H1 (cell line): ENCODE measurements at regions not wholly inside any gene's neighbourhood (a gene's known extent, or its start where the extent isn't known, plus 50 kb on each side); places are given as distances from the start of the nearest gene placed in this dataset.

ENCODE experiments used
- CTCF ChIA-PET: fragments of 300-600 bp; sonication (Branson Sonifier 250); formaldehyde crosslinking; loops from one replicate; lab custom pipeline; 2021; ENCODE audit not compliant: partially characterized antibody; lab: Charles Lee
- POLR2A ChIA-PET: fragments of 300-600 bp; sonication (Branson Sonifier 250); formaldehyde crosslinking; loops from one replicate; lab custom pipeline; 2021; ENCODE audit warnings: inconsistent platforms; ENCODE audit not compliant: partially characterized antibody; lab: Charles Lee
- DNase-seq, 2 experiments: peaks; one replicate each; pipeline versions ENCODE4 v3.0.0 to v3.0.0-alpha.2; 2010 to 2022; ENCODE audit warnings: low spot score in 2 of 2, low read depth in 1 of 2, mixed read lengths in 1 of 2
- FAIRE-seq: peaks from 2 replicates; lab custom pipeline; 2011; peaks lifted over from hg19 to GRCh38; lab: Jason Lieb, UNC
- H2AFZ ChIP-seq: 2 replicates; pipeline ENCODE4 v1.8.1; 2012; ENCODE audit warnings: low read length, inconsistent platforms
- H2AK5ac ChIP-seq: 2 replicates; pipeline ENCODE4 v1.6.1; 2013; ENCODE audit warnings: low read depth, low read length
- H2BK120ac ChIP-seq: replicated peaks from 2 replicates; pipeline ENCODE3; 2013; ENCODE audit warnings: low read depth, low read length, inconsistent platforms
- H2BK12ac ChIP-seq: 2 replicates; pipeline ENCODE4 v1.6.1; 2013; ENCODE audit warnings: low read depth, low read length
- H2BK15ac ChIP-seq: 2 replicates; pipeline ENCODE4 v1.6.1; 2013; ENCODE audit warnings: low read length
- H2BK20ac ChIP-seq: 2 replicates; pipeline ENCODE4 v1.6.1; 2013; ENCODE audit warnings: low read length
- H2BK5ac ChIP-seq: 2 replicates; pipeline ENCODE4 v1.6.1; 2013; ENCODE audit warnings: low read depth, low read length
- H3K14ac ChIP-seq: 2 replicates; pipeline ENCODE4 v1.6.1; 2013; ENCODE audit warnings: inconsistent platforms; ENCODE audit not compliant: insufficient read length
- H3K18ac ChIP-seq: 2 replicates; pipeline ENCODE4 v1.6.1; 2013; ENCODE audit warnings: low read length; ENCODE audit errors: extremely low read depth
- H3K23ac ChIP-seq: 2 replicates; pipeline ENCODE4 v1.6.1; 2013; ENCODE audit warnings: inconsistent platforms; ENCODE audit not compliant: insufficient read length
- H3K23me2 ChIP-seq: 2 replicates; pipeline ENCODE4 v1.6.1; 2013; ENCODE audit warnings: low read depth, low read length
- H3K27ac ChIP-seq: 2 replicates; pipeline ENCODE4 v1.6.1; 2011; ENCODE audit warnings: low read depth, low read length, inconsistent platforms
- H3K27me3 ChIP-seq, 4 experiments: replicated peaks in 1 of 4; 1 replicate in 1 of 4; 2 replicates in 3 of 4; pipeline versions ENCODE4 v1.6.1 to v1.8.1; 2011 to 2013; ENCODE audit warnings: low read length in 3 of 4, mild to moderate bottlenecking in 3 of 4, inconsistent platforms in 2 of 4, mixed read lengths in 2 of 4, moderate library complexity in 1 of 4; ENCODE audit not compliant: control insufficient read depth in 3 of 4, insufficient read depth in 3 of 4; ENCODE audit errors: extremely low read depth in 1 of 4
- H3K36me3 ChIP-seq, 4 experiments: 2 replicates each; pipeline versions ENCODE4 v1.6.1 to v1.8.1; 2011 to 2013; ENCODE audit warnings: mild to moderate bottlenecking in 4 of 4, low read length in 3 of 4, moderate library complexity in 2 of 4, control low read depth in 1 of 4, inconsistent platforms in 1 of 4; ENCODE audit not compliant: insufficient read depth in 4 of 4, control insufficient read depth in 2 of 4
- H3K4ac ChIP-seq: replicated peaks from 2 replicates; pipeline ENCODE3; 2013; ENCODE audit warnings: low read length, low read depth, mixed read lengths, inconsistent platforms; ENCODE audit not compliant: insufficient read length
- H3K4me1 ChIP-seq, 4 experiments: replicated peaks in 1 of 4; 1 replicate in 1 of 4; 2 replicates in 3 of 4; pipeline versions ENCODE4 v1.6.1 to v1.8.1; 2011 to 2013; ENCODE audit warnings: low read length in 3 of 4, inconsistent platforms in 2 of 4, mixed read lengths in 1 of 4; ENCODE audit not compliant: insufficient read depth in 4 of 4, control insufficient read depth in 3 of 4
- H3K4me2 ChIP-seq, 2 experiments: 2 replicates each; pipeline versions ENCODE4 v1.6.1 to v1.8.1; 2011 to 2013; ENCODE audit warnings: low read depth in 2 of 2, low read length in 2 of 2, control low read depth in 1 of 2, inconsistent platforms in 1 of 2, mild to moderate bottlenecking in 1 of 2; ENCODE audit not compliant: insufficient read depth in 1 of 2
- H3K4me3 ChIP-seq, 4 experiments: fragments of 200-600, 300-600 bp in 1 of 4; sonication (generic), shearing (Covaris generic), sonication (Bioruptor Twin) in 1 of 4; 2 replicates each; pipeline versions ENCODE4 v1.5.1 to v1.8.1; 2011 to 2016; ENCODE audit warnings: low read length in 4 of 4, low read depth in 3 of 4, control low read depth in 2 of 4, inconsistent platforms in 2 of 4, mild to moderate bottlenecking in 2 of 4, mixed read lengths in 1 of 4, moderate library complexity in 1 of 4; ENCODE audit not compliant: insufficient read depth in 2 of 4; ENCODE audit errors: extremely low read depth in 1 of 4
- H3K56ac ChIP-seq: replicated peaks from 2 replicates; pipeline ENCODE3; 2013; ENCODE audit warnings: low read depth, mild to moderate bottlenecking, mixed read lengths, low read length, inconsistent platforms; ENCODE audit not compliant: insufficient read length
- H3K79me1 ChIP-seq: 2 replicates; pipeline ENCODE4 v1.6.1; 2013; ENCODE audit warnings: low read depth, low read length, control low read depth
- H3K79me2 ChIP-seq, 2 experiments: 2 replicates each; pipeline versions ENCODE4 v1.6.1 to v1.8.1; 2012 to 2013; ENCODE audit warnings: low read length in 2 of 2, mild to moderate bottlenecking in 2 of 2, inconsistent platforms in 1 of 2; ENCODE audit not compliant: insufficient read depth in 2 of 2, control insufficient read depth in 1 of 2
- H3K9ac ChIP-seq, 4 experiments: replicated peaks in 1 of 4; 1 replicate in 1 of 4; 2 replicates in 3 of 4; pipeline versions ENCODE4 v1.6.1 to v1.8.1; 2011 to 2013; ENCODE audit warnings: low read depth in 3 of 4, low read length in 3 of 4, control low read depth in 2 of 4, mild to moderate bottlenecking in 2 of 4, moderate library complexity in 2 of 4, inconsistent platforms in 1 of 4; ENCODE audit errors: extremely low read depth in 1 of 4
- H3K9me3 ChIP-seq, 2 experiments: 2 replicates each; pipeline versions ENCODE4 v1.6.1 to v1.8.1; 2012 to 2013; ENCODE audit warnings: mild to moderate bottlenecking in 2 of 2, moderate library complexity in 2 of 2, control low read depth in 1 of 2, inconsistent platforms in 1 of 2, low read depth in 1 of 2, low read length in 1 of 2, mixed read lengths in 1 of 2; ENCODE audit not compliant: insufficient read depth in 2 of 2
- H4K20me1 ChIP-seq, 2 experiments: replicated peaks in 1 of 2; 2 replicates each; pipeline versions ENCODE3 to v1.8.1; 2011 to 2013; ENCODE audit warnings: inconsistent platforms in 2 of 2, low read length in 2 of 2, mild to moderate bottlenecking in 1 of 2; ENCODE audit not compliant: insufficient read depth in 2 of 2, control insufficient read depth in 1 of 2
- H4K5ac ChIP-seq: 2 replicates; pipeline ENCODE4 v1.6.1; 2013; ENCODE audit warnings: low read length, low read depth, mixed read lengths, inconsistent platforms; ENCODE audit not compliant: insufficient read length
- H4K8ac ChIP-seq: 2 replicates; pipeline ENCODE4 v1.8.0; 2013; ENCODE audit warnings: mild to moderate bottlenecking, moderate library complexity, low read length, inconsistent platforms; ENCODE audit not compliant: insufficient read depth; ENCODE audit errors: extremely low read depth
- H4K91ac ChIP-seq: replicated peaks from 2 replicates; pipeline ENCODE3; 2013; ENCODE audit warnings: low read length, mixed read lengths, inconsistent platforms; ENCODE audit not compliant: insufficient read length
- ASH2L ChIP-seq: fragments of 200-600, 300-600 bp; sonication (generic); IDR thresholded peaks from one replicate; pipeline ENCODE4 v1.7.1; 2017; ENCODE audit warnings: low read length
- ATF3 ChIP-seq: IDR thresholded peaks from 2 replicates; pipeline ENCODE4 v1.6.1; 2011; ENCODE audit warnings: low read depth, mild to moderate bottlenecking, low read length; ENCODE audit not compliant: insufficient read depth
- EGR1 ChIP-seq: IDR thresholded peaks from 2 replicates; pipeline ENCODE4 v1.6.1; 2011; ENCODE audit warnings: low read depth, low read length, borderline replicate concordance
- EP300 ChIP-seq, 2 experiments: IDR thresholded peaks; 1 replicate in 1 of 2; 2 replicates in 1 of 2; pipeline ENCODE4 v1.6.1; 2011 to 2012; ENCODE audit warnings: low read depth in 2 of 2, low read length in 2 of 2, mild to moderate bottlenecking in 2 of 2, borderline replicate concordance in 1 of 2, inconsistent platforms in 1 of 2, moderate library complexity in 1 of 2
- GTF2F1 ChIP-seq: IDR thresholded peaks from 2 replicates; pipeline ENCODE4 v1.6.1; 2012; ENCODE audit warnings: low read depth, low read length, improper control_type of control experiment, borderline replicate concordance
- RXRA ChIP-seq: IDR thresholded peaks from 2 replicates; pipeline ENCODE4 v1.6.1; 2011; ENCODE audit warnings: low read depth, mild to moderate bottlenecking, low read length, moderate library complexity; ENCODE audit not compliant: insufficient read depth
- SP1 ChIP-seq: IDR thresholded peaks from 2 replicates; pipeline ENCODE4 v1.6.1; 2011; ENCODE audit warnings: low read depth, low read length
- ZNF274 ChIP-seq: IDR thresholded peaks from 2 replicates; pipeline ENCODE4 v1.7.0; 2012; ENCODE audit warnings: low read length, borderline replicate concordance; ENCODE audit errors: extremely low read depth
- WGBS, 2 experiments: shearing (Covaris generic) in 1 of 2; methylation state at CpG; one replicate each; pipeline versions ENCODE4 v1.1.6 to v1.1.7; 2013 to 2015; ENCODE audit warnings: low lambda C conversion rate in 2 of 2, mixed read lengths in 2 of 2, inconsistent platforms in 1 of 2, low coverage in 1 of 2, missing lambda C conversion rate in 1 of 2; ENCODE audit not compliant: insufficient replicate concordance in 2 of 2, insufficient coverage in 1 of 2, insufficient read length in 1 of 2; ENCODE audit errors: extremely low coverage in 1 of 2, missing lambda C conversion rate in 1 of 2; 5-methylcytosine and 5-hydroxymethylcytosine counted together

GRCh38 chr3:153885359-153885758 lies 235.8 kb upstream of the ARHGEF26 start:
- Histone ChIP-seq H2AFZ (no peak overlapping the region), H3K4ac (no peak overlapping the region), H3K4me2 (no peak overlapping the region), H4K5ac (no peak overlapping the region), H4K8ac (no peak overlapping the region), H2BK12ac (no peak overlapping the region), H2BK120ac (no peak overlapping the region), H2BK15ac (no peak overlapping the region), H2BK5ac (no peak overlapping the region), H3K4me1 (no peaks in the 10 kb centered on the region), H3K18ac (no peak overlapping the region), H3K36me3 (no peaks in the 10 kb centered on the region), H2AK5ac (no peak overlapping the region), H3K23ac (no peak overlapping the region), H3K27me3 (no peaks in the 10 kb centered on the region), H3K27ac (no peak overlapping the region), H3K14ac (no peak overlapping the region), H2BK20ac (no peak overlapping the region), H3K9me3 (no peaks in the 10 kb centered on the region), H3K79me1 (no peaks in the 10 kb centered on the region), H3K4me3 (no peak overlapping the region), H3K56ac (no peak overlapping the region), H3K79me2 (no peaks in the 10 kb centered on the region), H4K20me1 (no peaks in the 10 kb centered on the region), H3K23me2 (no peaks in the 10 kb centered on the region; the same call in 1 of the 2 replicates), H3K9ac (no peak overlapping the region), H4K91ac (no peak overlapping the region)
- FAIRE-seq, result no peak
- 89% methylated on average over 2 of the region's 2 CpGs; no CpG with 5 or more reads in 1 of the 2 experiments for WGBS, 2 experiments
- no peak for DNase-seq
- ChIA-PET POLR2A (no interaction called here), CTCF (interaction anchor here (1.2 kb wide), 1 partner anchor 20 kb away, joined by 3 read pairs; no protein-coding TSS in a partner anchor)
- TF ChIP-seq SP1 (no peak), EP300 (IDR thresholded peaks at IDR 0.05; ENCODE audit: borderline replicate concordance in 1 of 2, low read depth in 2 of 2, low read length in 2 of 2) (no peak), EGR1 (no peak), ZNF274 (no peak), ATF3 (no peak), GTF2F1 (no peak), RXRA (no peak), ASH2L (no peak)
